ENCODE measurements at regions not wholly inside any gene's neighbourhood (a gene's known extent, or its start where the extent isn't known, plus 50 kb on each side); places are given as distances from the start of the nearest gene placed in this dataset.

- TF ChIP-seq CTCF (IDR thresholded peaks at IDR 0.05) (no peak), ZFX (IDR thresholded peaks at IDR 0.05; ENCODE audit: borderline replicate concordance) (no peak)
Measured at GRCh38 chr18:28984731-28985130, 807.8 kb upstream of the CDH2 start.
